Cardiac fibroblast (primary cell): ENCODE measurements at regions not wholly inside any gene's neighbourhood (a gene's known extent, or its start where the extent isn't known, plus 50 kb on each side); places are given as distances from the start of the nearest gene placed in this dataset.

Experiments
- DNase-seq, 2 donors: peaks; one replicate each; pipeline versions ENCODE4 v3.0.0 to v3.0.0-alpha.2; 2010; ENCODE audit warnings: low read depth in 2 of 2
- H3K4me3 ChIP-seq, 2 donors: replicated peaks in 1 of 2; 1 replicate in 1 of 2; 2 replicates in 1 of 2; pipeline ENCODE4 v1.5.1; 2011; ENCODE audit warnings: low read depth in 2 of 2, low read length in 2 of 2, mild to moderate bottlenecking in 2 of 2, moderate library complexity in 1 of 2
- TF ChIP-seq, protein P1 (sequence below): IDR thresholded peaks from one replicate; pipeline ENCODE4 v1.5.1; 2011; ENCODE audit warnings: low read depth, mild to moderate bottlenecking, low read length, inconsistent platforms

DNA sequence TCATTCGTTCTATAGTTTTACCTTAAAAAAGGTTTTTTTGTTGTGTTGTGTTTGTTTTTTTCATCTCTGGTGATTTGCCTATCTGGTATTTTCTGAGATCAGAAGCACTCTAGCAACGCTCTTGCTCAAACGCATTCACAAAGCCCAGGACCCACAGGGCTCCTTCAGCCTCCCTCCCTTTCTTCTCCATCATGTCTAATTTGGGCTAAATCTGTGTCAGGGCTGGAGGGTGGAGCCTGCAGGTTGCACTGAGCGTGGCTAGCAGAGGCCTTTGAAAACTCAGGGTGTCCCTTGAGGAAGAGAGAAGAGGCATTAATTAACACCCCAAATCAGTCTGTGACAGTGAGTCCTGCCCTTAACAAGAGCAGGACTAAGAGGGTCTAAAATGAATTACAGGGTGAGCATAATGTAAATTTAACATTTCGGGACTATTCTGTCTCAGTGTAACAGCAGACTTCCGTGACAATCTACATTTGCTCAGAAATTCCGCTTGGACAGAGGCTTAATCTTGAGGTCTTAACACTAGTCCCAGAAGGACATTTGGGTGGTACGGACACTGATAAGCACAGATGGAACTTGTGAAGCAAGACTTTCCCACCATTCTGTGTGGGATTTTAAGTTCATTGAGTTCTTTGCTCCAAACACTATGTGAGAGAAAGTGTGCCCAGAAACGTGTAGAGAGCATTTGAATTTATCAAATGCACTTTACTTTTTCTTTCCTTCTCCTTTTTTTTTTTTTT lies 174.4 kb upstream of the APCDD1 start:
- H3K4me3 ChIP-seq: no peak overlapping the region
- TF ChIP-seq, protein P1, sequence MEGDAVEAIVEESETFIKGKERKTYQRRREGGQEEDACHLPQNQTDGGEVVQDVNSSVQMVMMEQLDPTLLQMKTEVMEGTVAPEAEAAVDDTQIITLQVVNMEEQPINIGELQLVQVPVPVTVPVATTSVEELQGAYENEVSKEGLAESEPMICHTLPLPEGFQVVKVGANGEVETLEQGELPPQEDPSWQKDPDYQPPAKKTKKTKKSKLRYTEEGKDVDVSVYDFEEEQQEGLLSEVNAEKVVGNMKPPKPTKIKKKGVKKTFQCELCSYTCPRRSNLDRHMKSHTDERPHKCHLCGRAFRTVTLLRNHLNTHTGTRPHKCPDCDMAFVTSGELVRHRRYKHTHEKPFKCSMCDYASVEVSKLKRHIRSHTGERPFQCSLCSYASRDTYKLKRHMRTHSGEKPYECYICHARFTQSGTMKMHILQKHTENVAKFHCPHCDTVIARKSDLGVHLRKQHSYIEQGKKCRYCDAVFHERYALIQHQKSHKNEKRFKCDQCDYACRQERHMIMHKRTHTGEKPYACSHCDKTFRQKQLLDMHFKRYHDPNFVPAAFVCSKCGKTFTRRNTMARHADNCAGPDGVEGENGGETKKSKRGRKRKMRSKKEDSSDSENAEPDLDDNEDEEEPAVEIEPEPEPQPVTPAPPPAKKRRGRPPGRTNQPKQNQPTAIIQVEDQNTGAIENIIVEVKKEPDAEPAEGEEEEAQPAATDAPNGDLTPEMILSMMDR: no peak
- DNase-seq: no peak

- no peak for DNase-seq
- no peak overlapping the region for H3K4me3 ChIP-seq
- TF ChIP-seq, protein P1: no peak
Measured at GRCh38 chr18:10284540-10285282, 169.7 kb upstream of the APCDD1 start.

- DNase-seq: no peak
- H3K4me3 ChIP-seq: no peak overlapping the region
- TF ChIP-seq, protein P1: no peak
Measured at GRCh38 chr18:10285283-10285640, 169.2 kb upstream of the APCDD1 start.

GRCh38 chr18:10286580-10287150 lies 167.8 kb upstream of the APCDD1 start:
- H3K4me3 ChIP-seq: no peak overlapping the region
- DNase-seq: no peak
- TF ChIP-seq, protein P1: no peak

DNA sequence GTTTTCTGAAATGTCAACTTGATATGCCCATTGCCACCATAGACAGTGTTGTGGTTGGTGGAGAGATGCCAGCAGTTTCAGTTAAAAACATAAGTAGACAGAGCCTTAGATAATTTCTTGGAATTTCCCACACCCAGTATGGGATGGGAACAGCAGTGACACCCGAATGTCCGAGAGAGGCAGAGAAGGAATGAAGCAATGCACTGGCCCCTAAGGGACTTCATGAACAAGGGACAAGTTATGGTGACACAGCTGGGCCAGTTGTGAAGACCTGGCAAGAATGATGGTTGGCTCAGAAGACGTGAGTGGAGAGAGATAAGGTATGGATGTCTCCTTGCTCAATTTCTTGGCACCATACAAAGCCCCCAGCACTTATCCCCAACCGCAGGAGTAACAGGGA lies 165.2 kb upstream of the APCDD1 start:
- no peak overlapping the region for H3K4me3 ChIP-seq
- TF ChIP-seq, protein P1: no peak
- DNase-seq: no peak

DNA sequence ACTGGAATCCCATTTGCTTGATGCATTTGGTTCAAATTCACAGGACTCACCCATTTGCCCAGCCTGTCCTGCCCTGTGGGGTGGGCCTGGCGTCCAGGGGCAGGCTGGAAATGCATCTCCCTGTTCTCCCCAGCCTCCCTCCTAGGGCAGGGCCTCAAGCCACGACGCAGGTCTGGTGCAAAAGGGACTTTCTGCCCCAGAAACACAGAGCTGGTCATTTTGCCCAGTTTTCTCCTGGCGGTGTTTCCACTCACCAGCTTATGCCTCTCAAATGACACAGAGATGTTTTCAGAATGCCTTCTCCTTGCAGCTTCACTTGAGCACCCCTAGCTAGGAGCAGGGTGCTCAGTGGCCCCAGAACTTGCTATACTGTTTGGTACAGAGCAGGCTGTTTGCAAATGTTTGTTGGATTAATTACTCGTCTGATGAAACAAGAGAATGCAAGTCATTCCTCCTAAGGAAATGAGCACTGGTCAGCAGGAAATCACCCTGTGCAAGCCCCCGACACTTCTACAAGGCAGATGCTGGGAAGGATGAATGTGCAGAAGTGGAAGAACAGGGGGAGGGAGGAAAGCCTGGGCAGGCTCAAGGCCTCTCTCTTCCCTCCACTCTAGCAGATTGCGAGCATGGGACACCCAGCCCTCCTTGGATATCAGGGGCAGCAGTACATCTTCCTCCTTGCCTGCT lies 164.3 kb upstream of the APCDD1 start:
- H3K4me3 ChIP-seq: no peak overlapping the region
- TF ChIP-seq, protein P1: no peak
- DNase-seq: peak in 1 of 2 donors; percentile 55
